HPDE6-E6E7 (cell line): ENCODE measurements at regions not wholly inside any gene's neighbourhood (a gene's known extent, or its start where the extent isn't known, plus 50 kb on each side); places are given as distances from the start of the nearest gene placed in this dataset.

Experiments used
- DNase-seq: peaks from one replicate; pipeline ENCODE4 v3.0.0; 2011; ENCODE audit warnings: missing footprints; ENCODE audit errors: extremely low spot score

DNA sequence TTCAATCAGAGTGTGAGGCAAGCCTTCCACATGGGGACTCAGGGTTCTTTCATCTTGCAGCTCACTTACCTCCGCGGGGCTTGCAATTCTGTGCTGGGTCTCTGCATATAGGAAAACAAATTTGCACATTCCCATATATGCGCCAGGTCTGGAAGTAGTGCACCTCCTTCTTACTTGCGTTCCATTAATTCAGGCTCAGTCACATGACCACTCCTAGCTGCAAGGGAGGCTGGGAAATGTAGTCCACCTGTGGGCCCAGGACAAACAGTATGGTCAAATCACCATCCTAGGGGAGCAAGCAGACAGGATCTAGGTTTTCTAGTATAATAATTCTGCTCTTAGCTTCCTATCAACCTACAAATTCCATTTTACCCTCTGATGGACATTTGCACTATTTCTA lies 160.4 kb downstream of the AACS start:
- no peak for DNase-seq

DNA sequence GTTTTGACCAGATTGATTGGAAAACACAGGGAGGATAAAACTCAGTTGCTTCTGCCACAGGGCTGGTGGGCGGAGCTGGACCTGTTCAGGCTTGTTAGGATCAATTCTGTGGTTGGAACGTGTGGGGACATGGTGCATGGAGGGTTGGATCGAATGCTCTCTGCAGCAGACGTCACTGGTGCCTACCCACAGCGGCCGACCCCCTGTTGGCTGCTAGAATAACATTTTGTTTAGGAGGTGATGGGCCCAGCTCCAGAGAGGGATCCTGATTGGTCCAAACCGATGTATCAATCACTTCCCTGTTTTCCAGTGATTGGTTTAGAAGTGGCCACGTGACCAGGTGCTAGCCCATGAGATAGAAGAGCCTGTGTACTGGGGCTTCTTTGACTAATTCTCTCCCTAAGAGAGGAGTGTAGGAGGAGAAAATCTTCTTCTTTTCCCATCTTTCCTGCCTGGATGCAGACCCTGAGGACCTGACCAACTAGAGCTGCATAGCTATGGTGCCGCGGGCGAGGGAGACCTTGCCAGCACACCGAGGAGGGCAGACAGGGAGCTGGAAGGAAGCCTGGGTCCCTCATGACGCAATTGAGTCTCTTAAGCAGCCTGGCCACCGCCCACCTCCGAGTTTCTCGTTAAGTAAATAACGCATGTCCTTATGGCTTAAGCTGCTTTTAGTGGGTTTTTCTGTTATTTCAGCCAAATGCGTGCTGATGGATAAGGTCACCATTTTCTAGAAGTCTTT lies 163.5 kb downstream of the AACS start:
- DNase-seq = no peak

DNA sequence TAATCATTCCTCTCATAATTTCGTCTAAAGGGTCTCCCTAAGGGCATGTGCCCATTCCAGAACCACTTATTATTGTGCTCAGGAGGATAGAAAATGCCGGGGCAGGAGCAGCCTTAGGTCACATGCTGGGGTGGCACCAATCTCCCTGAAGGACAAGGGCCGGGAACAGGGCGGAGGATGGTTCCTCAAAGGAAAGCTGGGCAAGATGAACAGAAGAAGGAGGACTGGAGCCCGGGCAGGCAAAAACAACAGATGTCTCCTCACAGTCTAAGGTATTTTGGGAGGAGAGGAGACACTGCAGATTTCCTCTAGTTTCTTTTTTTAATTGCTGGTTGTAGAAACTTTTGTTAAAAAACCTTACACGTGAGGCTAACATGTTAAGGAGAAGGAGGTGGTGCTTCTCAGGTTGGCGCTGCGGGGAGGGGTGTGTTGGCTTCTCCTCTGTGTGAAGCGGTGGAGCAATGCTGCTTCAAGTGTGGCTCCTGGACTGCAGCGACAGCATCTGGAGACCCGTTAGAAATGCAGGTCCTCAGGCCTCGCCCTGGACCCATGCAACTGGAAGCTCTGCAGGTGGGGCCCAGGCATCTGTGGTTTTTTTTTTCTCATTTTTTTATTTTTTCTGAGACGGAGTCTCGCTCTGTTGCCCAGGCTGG lies 164.8 kb downstream of the AACS start:
- DNase-seq = no peak

DNA sequence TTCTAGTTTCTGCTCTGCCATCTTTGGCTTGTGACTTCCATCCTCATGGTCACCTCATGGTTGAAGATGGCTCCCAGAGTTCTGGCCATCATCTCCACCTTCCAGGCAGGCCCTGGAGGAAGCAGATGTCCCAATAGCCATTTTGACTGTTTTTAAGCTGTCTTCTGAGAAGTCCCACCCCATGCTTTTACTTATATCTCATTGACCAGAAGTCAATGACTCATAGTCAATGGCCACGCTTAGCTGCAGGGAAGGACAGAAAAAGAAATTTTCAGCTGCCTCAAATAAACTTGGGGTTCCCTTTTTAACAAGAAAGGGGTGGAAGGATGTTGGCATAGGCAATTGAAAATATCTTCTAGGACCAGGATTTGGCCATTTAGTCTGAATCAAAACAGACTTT lies 168.1 kb downstream of the AACS start:
- DNase-seq = no peak

DNA sequence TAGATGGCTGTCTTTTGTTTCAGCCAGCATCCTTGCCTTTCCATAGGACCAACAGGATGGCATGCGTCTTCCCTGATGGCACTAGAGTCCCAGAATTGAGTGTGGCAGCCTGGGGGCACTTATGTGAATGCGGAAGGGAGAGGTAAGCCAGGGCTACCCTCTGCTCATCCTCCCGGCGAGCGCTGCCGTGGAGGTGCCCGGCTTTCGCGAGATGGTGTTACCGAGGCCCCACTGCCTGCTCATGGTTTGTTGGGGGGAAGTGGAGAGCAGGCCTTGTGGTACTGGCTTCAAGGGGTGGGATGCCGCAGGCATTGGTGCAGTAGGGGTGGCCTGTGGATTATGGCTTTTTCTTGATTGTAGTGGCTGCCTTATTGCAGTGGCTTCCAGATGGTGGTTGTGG lies 174.3 kb downstream of the AACS start:
- DNase-seq = no peak

DNA sequence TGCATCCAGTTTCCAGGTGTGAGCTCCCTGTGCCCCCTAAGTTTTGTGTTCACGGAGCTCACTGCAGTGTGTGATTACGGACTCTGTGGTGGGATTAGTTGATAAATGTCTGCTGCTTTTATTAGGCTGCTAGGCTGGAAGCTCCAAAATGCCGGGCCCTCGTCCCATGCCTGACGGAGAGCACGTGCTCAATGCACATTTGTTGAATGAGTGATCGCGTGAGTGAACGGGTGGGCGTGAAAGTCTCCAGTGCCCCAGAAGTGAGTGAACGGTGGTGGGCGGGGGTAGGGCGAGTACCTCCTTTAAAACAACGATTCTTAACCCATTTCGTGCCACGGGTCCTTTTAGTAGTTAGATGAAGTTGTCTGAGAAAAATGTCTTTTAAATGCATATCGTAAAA lies 175.5 kb downstream of the AACS start:
- no peak for DNase-seq

DNA sequence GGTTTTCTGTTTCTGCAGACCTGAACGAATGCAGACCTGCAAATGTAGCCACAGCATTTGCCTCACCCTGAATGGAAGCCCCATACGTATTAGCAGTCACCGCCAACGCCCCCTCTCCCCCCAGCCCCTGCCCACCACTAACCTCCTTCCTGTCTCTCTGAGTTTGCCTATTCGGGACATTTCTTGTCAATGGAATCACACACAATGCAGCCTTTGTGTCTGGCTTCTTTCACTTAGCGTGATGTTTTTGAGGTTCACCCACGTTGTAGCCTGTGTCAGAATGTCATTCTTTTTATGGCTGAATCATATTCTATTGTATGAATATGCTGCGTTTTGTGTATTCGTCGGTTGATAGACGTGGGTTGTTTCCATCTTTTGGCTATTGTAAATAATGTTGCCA lies 178.6 kb downstream of the AACS start:
- DNase-seq = no peak

DNA sequence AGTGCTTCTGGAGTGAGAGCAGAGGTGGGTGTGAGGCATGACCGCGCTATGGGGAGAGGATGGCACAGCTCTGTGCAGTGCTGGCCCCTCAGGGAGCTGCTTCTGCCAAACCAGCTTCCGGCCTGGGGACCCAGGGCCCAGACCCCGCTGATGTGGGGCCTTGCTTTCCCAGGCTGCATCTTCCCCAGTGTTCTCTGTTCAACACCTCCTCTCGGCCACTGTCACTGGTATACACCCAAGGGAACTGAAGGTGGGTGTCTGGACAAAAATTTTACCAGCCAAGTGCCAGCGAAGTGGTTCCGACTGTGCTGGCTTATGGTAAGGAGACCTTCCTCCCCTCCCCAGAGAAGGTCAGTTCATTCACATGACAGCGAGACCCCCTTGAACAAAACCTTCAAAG lies 179.1 kb downstream of the AACS start:
- DNase-seq = no peak

DNA sequence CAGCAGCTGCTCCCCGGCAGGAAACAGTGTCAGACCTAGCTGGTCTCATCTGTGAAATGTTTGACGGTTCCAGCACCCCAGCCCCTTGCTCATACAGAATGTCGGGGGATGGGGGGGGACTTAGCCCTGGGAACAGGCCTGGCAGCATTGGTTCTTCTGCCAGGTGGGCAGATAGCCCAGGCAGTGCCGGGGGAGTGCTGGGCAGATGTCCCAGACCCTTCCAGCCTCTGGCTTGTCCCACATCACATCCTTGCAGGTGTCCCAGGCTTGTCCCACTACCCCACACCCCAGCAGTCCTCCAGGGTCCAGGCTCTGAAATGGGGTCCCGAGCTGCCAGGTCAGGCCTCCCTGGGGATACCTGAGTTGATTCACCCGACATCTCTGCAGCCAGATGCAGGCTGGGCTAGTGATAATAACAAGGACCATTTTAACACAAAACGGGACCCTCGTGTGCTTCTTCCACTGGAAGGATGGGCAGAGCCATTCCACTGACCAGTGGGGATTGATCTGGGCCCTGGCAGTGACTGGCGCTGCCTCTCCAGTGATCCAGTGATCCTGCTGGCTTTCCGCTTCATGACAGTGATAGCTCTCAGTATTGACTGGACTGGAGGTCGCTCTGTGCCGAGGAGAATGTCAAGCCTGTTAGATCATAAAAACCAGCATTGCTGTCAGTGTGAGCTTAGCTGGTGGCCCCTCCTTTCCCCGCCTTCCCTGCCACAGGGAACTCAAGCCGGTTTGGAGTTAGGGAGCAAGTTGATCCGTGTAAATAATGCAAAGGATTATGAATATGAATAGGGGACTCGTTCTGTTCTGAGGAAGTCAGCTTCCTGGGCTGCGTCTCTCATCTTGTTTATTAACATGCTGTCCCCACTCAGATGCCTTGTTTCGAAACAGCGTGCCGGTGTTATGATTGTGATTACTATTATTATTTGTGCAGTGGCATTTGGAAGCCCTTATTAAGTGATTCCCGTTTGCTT lies 180.6 kb downstream of the AACS start:
- no peak for DNase-seq

DNA sequence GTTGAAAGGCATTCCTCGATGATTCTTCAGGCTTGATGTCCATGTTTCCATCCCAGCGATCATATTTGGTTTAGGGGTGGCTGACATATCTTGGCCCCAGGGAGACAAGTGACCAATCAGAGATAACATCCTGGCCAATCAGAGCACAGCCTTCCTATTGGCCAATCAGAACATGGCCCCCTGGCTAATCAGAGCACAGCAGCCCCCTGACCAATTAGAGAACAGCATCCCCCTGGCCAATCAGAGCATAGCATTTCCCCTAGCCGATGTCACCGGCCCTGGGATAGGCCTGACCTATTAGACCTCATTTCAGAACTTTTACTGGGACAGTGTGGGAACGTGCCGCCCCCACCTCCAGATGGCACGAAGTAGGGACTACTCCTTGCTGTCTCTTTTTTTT lies 182.2 kb downstream of the AACS start:
- no peak for DNase-seq

DNA sequence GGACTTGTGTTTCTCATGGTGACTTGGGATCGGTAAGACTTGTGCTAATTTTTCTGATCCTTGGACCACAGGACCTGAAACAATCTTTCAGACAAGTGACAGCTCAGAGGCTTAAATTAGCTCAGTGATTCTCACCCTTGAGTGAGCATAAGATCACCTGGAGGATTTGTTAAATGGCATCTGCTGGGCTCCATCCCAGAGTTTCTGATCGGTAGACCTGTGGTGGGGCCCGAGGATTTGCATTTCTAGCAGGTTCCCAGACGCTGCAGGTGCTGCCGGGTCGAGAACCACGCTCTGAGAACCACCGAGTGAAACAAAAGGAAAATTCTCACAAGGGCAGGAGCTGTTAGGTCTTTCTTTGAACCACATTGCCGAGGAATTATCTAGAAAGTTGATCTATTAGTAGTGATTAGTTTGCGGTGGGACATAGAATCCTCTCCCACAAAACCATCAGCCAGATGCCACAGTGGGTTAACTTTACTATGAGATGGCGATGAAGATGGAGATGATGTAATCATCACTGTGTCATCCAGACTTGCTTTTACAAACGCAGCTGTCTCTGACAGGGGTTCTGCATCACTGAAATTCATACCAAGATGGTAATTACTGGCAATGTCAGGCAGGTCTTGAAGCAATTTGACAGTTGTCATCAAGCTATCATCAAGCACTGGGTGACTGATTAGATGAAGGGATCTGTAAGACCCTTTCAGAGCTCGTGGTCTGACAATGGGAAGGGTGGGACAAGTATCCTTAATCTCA lies 184.0 kb downstream of the AACS start:
- DNase-seq = no peak

DNA sequence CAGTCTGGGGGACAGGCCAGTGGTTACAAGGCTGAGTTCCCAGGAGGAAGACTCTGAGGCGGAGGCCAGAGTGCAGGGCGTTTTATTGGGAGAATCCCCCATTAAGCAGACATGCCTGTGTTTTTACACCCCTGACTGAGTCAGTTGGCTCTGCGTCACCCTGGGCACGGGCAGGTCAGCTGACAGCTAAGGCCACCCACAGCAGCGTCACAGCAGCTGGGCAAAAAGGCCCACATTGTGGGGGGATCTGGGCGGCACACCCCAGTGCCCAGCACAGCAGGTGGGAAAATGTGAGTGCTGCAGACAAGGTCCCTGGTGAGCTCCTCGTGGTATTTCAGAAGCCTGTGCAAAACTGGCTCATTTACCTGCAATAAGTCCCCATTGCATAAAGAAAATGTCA lies 184.7 kb downstream of the AACS start:
- no peak for DNase-seq

DNA sequence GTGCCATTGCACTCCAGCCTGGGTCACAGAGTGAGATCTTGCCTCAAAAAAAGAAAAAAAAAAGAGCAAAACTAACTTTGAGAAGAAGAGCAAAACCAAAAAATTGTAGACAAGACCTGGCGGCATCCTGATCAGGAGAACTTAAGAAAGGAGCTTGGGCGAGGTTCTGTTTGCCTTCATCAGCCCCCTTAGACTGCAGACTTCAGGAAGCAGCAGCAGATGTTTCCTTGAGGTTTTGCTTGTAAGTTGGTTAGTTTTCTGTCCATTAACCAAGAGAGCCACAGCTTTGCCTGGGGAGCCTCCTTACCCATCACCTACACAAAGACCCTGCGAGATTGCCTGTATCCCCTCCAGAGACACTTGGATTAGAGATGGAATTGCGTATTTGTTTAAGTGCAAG lies 189.0 kb downstream of the AACS start:
- DNase-seq = no peak

DNA sequence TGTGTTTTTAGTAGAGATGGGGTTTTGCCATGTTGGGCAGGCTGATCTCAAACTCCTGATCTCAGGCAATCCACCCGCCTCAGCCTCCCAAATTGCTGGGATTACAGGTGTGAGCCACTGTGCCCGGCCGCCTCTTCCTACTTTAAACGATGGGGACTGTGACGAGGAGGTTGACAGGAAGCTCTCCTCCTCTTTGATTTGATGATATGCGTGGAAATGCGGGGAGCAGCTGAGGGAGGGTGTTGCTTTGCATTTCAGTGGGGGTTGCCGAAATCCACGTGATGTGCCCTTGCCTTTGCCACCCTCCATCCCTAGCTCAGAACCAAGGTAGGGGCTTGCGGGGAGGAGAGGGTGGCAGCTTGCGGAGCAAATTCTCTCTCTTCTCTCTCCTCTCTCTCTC lies 189.6 kb downstream of the AACS start:
- no peak for DNase-seq

DNA sequence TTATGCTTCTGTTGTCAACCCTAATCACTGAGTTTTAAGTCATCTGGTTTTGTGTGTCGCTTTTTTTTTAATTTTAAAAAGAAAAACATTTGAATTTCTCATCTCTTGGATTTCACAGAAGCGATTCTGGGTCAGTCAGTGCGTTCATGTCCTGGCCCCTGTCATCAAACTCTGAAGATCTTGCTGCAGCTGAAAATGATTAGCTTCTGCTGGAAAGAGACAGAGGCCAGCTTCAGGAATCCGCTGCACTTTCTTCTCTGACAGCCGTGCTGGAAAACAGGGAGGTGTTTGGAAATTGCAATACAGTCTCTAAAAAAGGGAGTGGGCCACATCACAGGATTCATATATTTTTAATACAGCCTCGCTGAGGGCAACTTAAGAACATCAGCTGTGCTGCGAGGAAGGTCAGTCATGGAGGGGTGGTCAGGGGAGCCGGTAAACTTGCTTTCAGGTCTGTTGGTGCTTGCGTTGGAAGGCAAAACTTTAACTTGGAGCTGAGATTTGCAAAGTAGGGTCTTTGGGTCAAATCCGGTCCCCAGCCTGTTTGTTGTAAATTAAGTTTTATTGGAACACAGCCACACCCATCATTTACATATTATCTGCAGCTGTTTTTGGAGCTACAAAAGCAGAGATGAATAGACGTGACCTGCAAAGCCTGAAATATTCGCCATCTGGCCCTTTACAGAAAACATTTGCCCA lies 190.8 kb downstream of the AACS start:
- DNase-seq = no peak

DNA sequence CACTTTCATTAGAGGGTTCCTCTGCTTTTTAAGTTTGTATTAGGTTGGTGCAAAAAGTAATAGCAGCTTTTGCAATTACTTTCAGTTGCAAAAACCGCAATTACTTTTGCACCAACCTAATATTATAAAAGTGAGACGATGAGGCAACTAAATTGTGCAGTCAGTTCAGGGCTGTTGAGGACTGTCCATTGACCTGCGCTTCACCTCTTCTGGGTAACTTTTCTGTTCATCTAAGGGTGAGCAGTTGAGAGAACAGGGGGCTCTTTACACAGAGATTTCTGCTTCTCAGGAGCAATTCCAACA lies 191.3 kb downstream of the AACS start:
- no peak for DNase-seq

DNA sequence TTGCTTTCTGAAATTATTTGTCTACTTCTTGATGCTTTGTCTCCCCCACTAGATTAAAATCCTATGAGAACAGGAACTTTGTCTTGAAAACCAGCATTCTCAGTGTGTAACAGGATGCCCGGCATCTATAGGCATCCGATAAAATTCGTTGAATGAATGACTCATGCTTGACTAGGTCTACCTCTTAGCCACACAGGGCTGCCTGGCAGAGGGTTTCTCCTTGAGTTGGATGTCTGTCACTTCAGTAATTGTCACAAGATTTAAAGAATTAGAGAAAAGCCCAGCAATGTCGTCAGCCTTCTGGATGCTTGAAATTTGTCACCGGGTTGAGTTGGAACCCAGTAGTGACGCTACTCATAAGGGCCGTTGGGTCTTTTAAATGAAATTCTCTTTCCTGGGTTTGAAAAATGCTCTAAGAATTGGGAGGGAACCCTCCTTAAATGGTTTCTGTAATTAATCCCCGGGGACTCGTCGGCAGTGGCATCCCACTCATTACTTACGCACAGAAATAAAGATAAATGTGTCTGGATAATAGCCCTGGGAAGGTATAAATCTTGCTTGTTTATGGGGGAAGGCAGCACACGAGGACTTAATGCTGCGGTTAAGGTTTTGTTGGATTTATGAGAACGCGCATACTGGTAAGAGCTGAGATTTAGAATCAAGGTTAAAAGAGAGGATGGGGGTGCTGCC lies 194.1 kb downstream of the AACS start:
- no peak for DNase-seq

DNA sequence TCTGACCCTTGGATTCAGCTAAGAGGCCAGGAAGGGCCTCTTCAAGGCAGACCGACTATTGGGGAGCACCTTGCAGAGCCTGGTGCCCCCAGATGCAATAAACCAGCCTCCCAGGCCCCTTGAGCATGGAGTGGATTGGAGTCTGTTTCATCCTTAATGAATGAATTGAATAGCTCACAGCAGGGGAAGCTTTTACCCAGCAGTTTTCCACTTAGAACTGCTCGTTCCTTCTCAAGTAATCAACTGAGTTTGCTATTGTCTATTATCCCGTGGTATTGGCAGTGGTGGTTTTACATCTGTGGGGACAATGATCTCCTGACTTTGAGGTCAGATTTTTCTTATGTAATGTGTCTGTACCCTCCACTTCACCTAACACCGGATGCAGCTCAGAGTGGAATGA lies 197.6 kb downstream of the AACS start:
- no peak for DNase-seq

DNA sequence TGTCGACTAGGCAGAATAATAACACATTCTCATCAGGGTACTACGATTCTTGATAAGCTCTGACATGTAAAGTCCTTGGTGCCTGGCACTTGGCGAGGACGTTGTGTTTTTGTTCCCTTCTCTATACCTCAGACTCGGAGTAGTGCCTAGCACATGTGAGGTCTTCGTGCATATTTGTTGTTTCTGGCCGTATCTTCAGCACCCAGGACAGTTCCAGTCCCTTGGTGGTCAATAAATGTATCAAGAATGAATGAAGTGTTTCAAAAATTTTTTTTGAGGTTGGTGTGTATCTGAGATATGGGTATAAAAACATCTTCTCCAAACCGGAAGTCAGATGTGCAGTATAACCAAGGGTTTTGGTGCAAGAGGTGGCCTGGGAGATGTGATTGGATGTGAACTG lies 198.2 kb downstream of the AACS start:
- no peak for DNase-seq

DNA sequence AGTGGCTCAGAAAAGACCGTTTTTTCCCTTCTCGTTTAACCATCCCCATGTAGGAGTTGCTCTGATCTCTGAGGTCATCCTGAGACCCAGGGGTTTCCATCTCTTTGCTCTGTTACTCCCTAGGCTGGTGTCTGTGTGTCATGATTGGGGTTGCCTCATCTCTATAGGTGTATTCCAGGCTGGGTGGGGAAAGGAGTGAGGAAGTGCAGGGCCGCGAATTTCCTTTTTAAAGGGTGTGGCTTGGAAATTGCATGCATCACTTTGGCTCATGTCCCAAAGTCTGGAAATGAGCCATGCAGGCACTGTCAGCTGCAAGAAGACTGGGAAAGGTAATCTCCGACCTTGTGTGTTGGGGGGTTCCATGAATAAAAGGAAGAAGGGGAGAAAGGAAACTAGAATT lies 201.9 kb downstream of the AACS start:
- no peak for DNase-seq

DNA sequence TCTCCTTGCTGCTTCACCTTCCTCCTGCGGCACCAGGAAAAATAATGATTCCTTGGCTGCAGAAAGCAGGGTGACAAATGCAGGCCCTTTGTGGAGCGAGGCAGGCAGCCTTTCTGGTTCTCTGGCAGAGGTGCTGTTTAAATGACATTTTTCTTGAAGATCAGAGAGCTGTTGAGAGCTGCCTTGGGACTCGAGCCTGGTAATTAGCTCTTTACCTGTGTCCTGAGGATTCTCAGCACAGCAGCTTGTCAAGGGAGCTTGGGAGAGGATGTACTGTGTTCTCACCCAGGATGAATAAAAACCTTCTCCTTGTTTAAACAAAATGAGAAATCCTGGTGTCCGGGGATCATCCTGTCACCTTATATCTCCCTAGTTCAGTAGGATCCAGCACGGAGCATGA lies 204.0 kb downstream of the AACS start:
- no peak for DNase-seq
